H1 (cell line): ENCODE measurements at regions not wholly inside any gene's neighbourhood (a gene's known extent, or its start where the extent isn't known, plus 50 kb on each side); places are given as distances from the start of the nearest gene placed in this dataset.

ENCODE experiments used
- CTCF ChIA-PET: fragments of 300-600 bp; sonication (Branson Sonifier 250); formaldehyde crosslinking; loops from one replicate; lab custom pipeline; 2021; ENCODE audit not compliant: partially characterized antibody; lab: Charles Lee
- POLR2A ChIA-PET: fragments of 300-600 bp; sonication (Branson Sonifier 250); formaldehyde crosslinking; loops from one replicate; lab custom pipeline; 2021; ENCODE audit warnings: inconsistent platforms; ENCODE audit not compliant: partially characterized antibody; lab: Charles Lee
- DNase-seq, 2 experiments: peaks; one replicate each; pipeline versions ENCODE4 v3.0.0 to v3.0.0-alpha.2; 2010 to 2022; ENCODE audit warnings: low spot score in 2 of 2, low read depth in 1 of 2, mixed read lengths in 1 of 2
- FAIRE-seq: peaks from 2 replicates; lab custom pipeline; 2011; peaks lifted over from hg19 to GRCh38; lab: Jason Lieb, UNC
- H2AFZ ChIP-seq: 2 replicates; pipeline ENCODE4 v1.8.1; 2012; ENCODE audit warnings: low read length, inconsistent platforms
- H2AK5ac ChIP-seq: 2 replicates; pipeline ENCODE4 v1.6.1; 2013; ENCODE audit warnings: low read depth, low read length
- H2BK120ac ChIP-seq: replicated peaks from 2 replicates; pipeline ENCODE3; 2013; ENCODE audit warnings: low read depth, low read length, inconsistent platforms
- H2BK12ac ChIP-seq: 2 replicates; pipeline ENCODE4 v1.6.1; 2013; ENCODE audit warnings: low read depth, low read length
- H2BK15ac ChIP-seq: 2 replicates; pipeline ENCODE4 v1.6.1; 2013; ENCODE audit warnings: low read length
- H2BK20ac ChIP-seq: 2 replicates; pipeline ENCODE4 v1.6.1; 2013; ENCODE audit warnings: low read length
- H2BK5ac ChIP-seq: 2 replicates; pipeline ENCODE4 v1.6.1; 2013; ENCODE audit warnings: low read depth, low read length
- H3K14ac ChIP-seq: 2 replicates; pipeline ENCODE4 v1.6.1; 2013; ENCODE audit warnings: inconsistent platforms; ENCODE audit not compliant: insufficient read length
- H3K18ac ChIP-seq: 2 replicates; pipeline ENCODE4 v1.6.1; 2013; ENCODE audit warnings: low read length; ENCODE audit errors: extremely low read depth
- H3K23ac ChIP-seq: 2 replicates; pipeline ENCODE4 v1.6.1; 2013; ENCODE audit warnings: inconsistent platforms; ENCODE audit not compliant: insufficient read length
- H3K23me2 ChIP-seq: 2 replicates; pipeline ENCODE4 v1.6.1; 2013; ENCODE audit warnings: low read depth, low read length
- H3K27ac ChIP-seq: 2 replicates; pipeline ENCODE4 v1.6.1; 2011; ENCODE audit warnings: low read depth, low read length, inconsistent platforms
- H3K27me3 ChIP-seq, 4 experiments: replicated peaks in 1 of 4; 1 replicate in 1 of 4; 2 replicates in 3 of 4; pipeline versions ENCODE4 v1.6.1 to v1.8.1; 2011 to 2013; ENCODE audit warnings: low read length in 3 of 4, mild to moderate bottlenecking in 3 of 4, inconsistent platforms in 2 of 4, mixed read lengths in 2 of 4, moderate library complexity in 1 of 4; ENCODE audit not compliant: control insufficient read depth in 3 of 4, insufficient read depth in 3 of 4; ENCODE audit errors: extremely low read depth in 1 of 4
- H3K36me3 ChIP-seq, 4 experiments: 2 replicates each; pipeline versions ENCODE4 v1.6.1 to v1.8.1; 2011 to 2013; ENCODE audit warnings: mild to moderate bottlenecking in 4 of 4, low read length in 3 of 4, moderate library complexity in 2 of 4, control low read depth in 1 of 4, inconsistent platforms in 1 of 4; ENCODE audit not compliant: insufficient read depth in 4 of 4, control insufficient read depth in 2 of 4
- H3K4ac ChIP-seq: replicated peaks from 2 replicates; pipeline ENCODE3; 2013; ENCODE audit warnings: low read length, low read depth, mixed read lengths, inconsistent platforms; ENCODE audit not compliant: insufficient read length
- H3K4me1 ChIP-seq, 4 experiments: replicated peaks in 1 of 4; 1 replicate in 1 of 4; 2 replicates in 3 of 4; pipeline versions ENCODE4 v1.6.1 to v1.8.1; 2011 to 2013; ENCODE audit warnings: low read length in 3 of 4, inconsistent platforms in 2 of 4, mixed read lengths in 1 of 4; ENCODE audit not compliant: insufficient read depth in 4 of 4, control insufficient read depth in 3 of 4
- H3K4me2 ChIP-seq, 2 experiments: 2 replicates each; pipeline versions ENCODE4 v1.6.1 to v1.8.1; 2011 to 2013; ENCODE audit warnings: low read depth in 2 of 2, low read length in 2 of 2, control low read depth in 1 of 2, inconsistent platforms in 1 of 2, mild to moderate bottlenecking in 1 of 2; ENCODE audit not compliant: insufficient read depth in 1 of 2
- H3K4me3 ChIP-seq, 4 experiments: fragments of 200-600, 300-600 bp in 1 of 4; sonication (generic), shearing (Covaris generic), sonication (Bioruptor Twin) in 1 of 4; 2 replicates each; pipeline versions ENCODE4 v1.5.1 to v1.8.1; 2011 to 2016; ENCODE audit warnings: low read length in 4 of 4, low read depth in 3 of 4, control low read depth in 2 of 4, inconsistent platforms in 2 of 4, mild to moderate bottlenecking in 2 of 4, mixed read lengths in 1 of 4, moderate library complexity in 1 of 4; ENCODE audit not compliant: insufficient read depth in 2 of 4; ENCODE audit errors: extremely low read depth in 1 of 4
- H3K56ac ChIP-seq: replicated peaks from 2 replicates; pipeline ENCODE3; 2013; ENCODE audit warnings: low read depth, mild to moderate bottlenecking, mixed read lengths, low read length, inconsistent platforms; ENCODE audit not compliant: insufficient read length
- H3K79me1 ChIP-seq: 2 replicates; pipeline ENCODE4 v1.6.1; 2013; ENCODE audit warnings: low read depth, low read length, control low read depth
- H3K79me2 ChIP-seq, 2 experiments: 2 replicates each; pipeline versions ENCODE4 v1.6.1 to v1.8.1; 2012 to 2013; ENCODE audit warnings: low read length in 2 of 2, mild to moderate bottlenecking in 2 of 2, inconsistent platforms in 1 of 2; ENCODE audit not compliant: insufficient read depth in 2 of 2, control insufficient read depth in 1 of 2
- H3K9ac ChIP-seq, 4 experiments: replicated peaks in 1 of 4; 1 replicate in 1 of 4; 2 replicates in 3 of 4; pipeline versions ENCODE4 v1.6.1 to v1.8.1; 2011 to 2013; ENCODE audit warnings: low read depth in 3 of 4, low read length in 3 of 4, control low read depth in 2 of 4, mild to moderate bottlenecking in 2 of 4, moderate library complexity in 2 of 4, inconsistent platforms in 1 of 4; ENCODE audit errors: extremely low read depth in 1 of 4
- H3K9me3 ChIP-seq, 2 experiments: 2 replicates each; pipeline versions ENCODE4 v1.6.1 to v1.8.1; 2012 to 2013; ENCODE audit warnings: mild to moderate bottlenecking in 2 of 2, moderate library complexity in 2 of 2, control low read depth in 1 of 2, inconsistent platforms in 1 of 2, low read depth in 1 of 2, low read length in 1 of 2, mixed read lengths in 1 of 2; ENCODE audit not compliant: insufficient read depth in 2 of 2
- H4K20me1 ChIP-seq, 2 experiments: replicated peaks in 1 of 2; 2 replicates each; pipeline versions ENCODE3 to v1.8.1; 2011 to 2013; ENCODE audit warnings: inconsistent platforms in 2 of 2, low read length in 2 of 2, mild to moderate bottlenecking in 1 of 2; ENCODE audit not compliant: insufficient read depth in 2 of 2, control insufficient read depth in 1 of 2
- H4K5ac ChIP-seq: 2 replicates; pipeline ENCODE4 v1.6.1; 2013; ENCODE audit warnings: low read length, low read depth, mixed read lengths, inconsistent platforms; ENCODE audit not compliant: insufficient read length
- H4K8ac ChIP-seq: 2 replicates; pipeline ENCODE4 v1.8.0; 2013; ENCODE audit warnings: mild to moderate bottlenecking, moderate library complexity, low read length, inconsistent platforms; ENCODE audit not compliant: insufficient read depth; ENCODE audit errors: extremely low read depth
- H4K91ac ChIP-seq: replicated peaks from 2 replicates; pipeline ENCODE3; 2013; ENCODE audit warnings: low read length, mixed read lengths, inconsistent platforms; ENCODE audit not compliant: insufficient read length
- EP300 ChIP-seq, 2 experiments: IDR thresholded peaks; 1 replicate in 1 of 2; 2 replicates in 1 of 2; pipeline ENCODE4 v1.6.1; 2011 to 2012; ENCODE audit warnings: low read depth in 2 of 2, low read length in 2 of 2, mild to moderate bottlenecking in 2 of 2, borderline replicate concordance in 1 of 2, inconsistent platforms in 1 of 2, moderate library complexity in 1 of 2
- EZH2 ChIP-seq: fragments of 200-600 bp; sonication (generic); IDR thresholded peaks from 2 replicates; pipeline ENCODE4 v1.7.1; 2012; ENCODE audit warnings: low read depth, mild to moderate bottlenecking, moderate library complexity, low read length, inconsistent platforms; ENCODE audit not compliant: severe bottlenecking
- HDAC2 ChIP-seq, 2 experiments: fragments of 300-600 bp in 1 of 2; sonication (generic) in 1 of 2; IDR thresholded peaks; 2 replicates each; pipeline ENCODE4 v1.6.1; 2011 to 2012; ENCODE audit warnings: low read depth in 2 of 2, low read length in 2 of 2, mild to moderate bottlenecking in 2 of 2, moderate library complexity in 2 of 2, borderline replicate concordance in 1 of 2, inconsistent platforms in 1 of 2
- HDAC6 ChIP-seq: IDR thresholded peaks from one replicate; pipeline ENCODE4 v1.7.1; 2012; ENCODE audit warnings: low read depth, mild to moderate bottlenecking, inconsistent platforms, low read length, moderate library complexity
- KDM5A ChIP-seq: fragments of 200-600 bp; IDR thresholded peaks from 2 replicates; pipeline ENCODE4 v1.7.1; 2012; ENCODE audit warnings: mild to moderate bottlenecking, low read length, inconsistent platforms, mixed read lengths
- RAD21 ChIP-seq, 2 experiments: IDR thresholded peaks in 1 of 2; conservative IDR thresholded peaks in 1 of 2; 2 replicates each; pipeline ENCODE4 v1.6.1; 2011; ENCODE audit warnings: low read depth in 2 of 2, low read length in 2 of 2, improper control_type of control experiment in 1 of 2, inconsistent platforms in 1 of 2, mild to moderate bottlenecking in 1 of 2, moderate library complexity in 1 of 2
- RNF2 ChIP-seq: fragments of 200-900, 300-1000 bp; sonication (generic); IDR thresholded peaks from 2 replicates; pipeline ENCODE4 v1.7.1; 2016; ENCODE audit warnings: borderline replicate concordance, low read depth, mild to moderate bottlenecking, antibody characterized with exemption, low read length; ENCODE audit not compliant: poor library complexity, severe bottlenecking; ENCODE audit errors: missing control alignments
- SIRT6 ChIP-seq: IDR thresholded peaks from one replicate; pipeline ENCODE4 v1.7.1; 2012; ENCODE audit warnings: low read length, inconsistent platforms
- TAF7 ChIP-seq: optimal IDR thresholded peaks from 2 replicates; pipeline ENCODE3; 2011; ENCODE audit warnings: low read depth, mild to moderate bottlenecking, inconsistent platforms, low read length, moderate library complexity, borderline replicate concordance
- WGBS, 2 experiments: shearing (Covaris generic) in 1 of 2; methylation state at CpG; one replicate each; pipeline versions ENCODE4 v1.1.6 to v1.1.7; 2013 to 2015; ENCODE audit warnings: low lambda C conversion rate in 2 of 2, mixed read lengths in 2 of 2, inconsistent platforms in 1 of 2, low coverage in 1 of 2, missing lambda C conversion rate in 1 of 2; ENCODE audit not compliant: insufficient replicate concordance in 2 of 2, insufficient coverage in 1 of 2, insufficient read length in 1 of 2; ENCODE audit errors: extremely low coverage in 1 of 2, missing lambda C conversion rate in 1 of 2; 5-methylcytosine and 5-hydroxymethylcytosine counted together
- TF ChIP-seq, protein P1 (sequence below): IDR thresholded peaks from 2 replicates; pipeline ENCODE4 v1.6.1; 2011; ENCODE audit warnings: low read depth, mild to moderate bottlenecking, low read length; ENCODE audit not compliant: insufficient read depth
- TF ChIP-seq, protein P2 (sequence below): IDR thresholded peaks from 2 replicates; pipeline ENCODE4 v1.6.1; 2012; ENCODE audit warnings: inconsistent platforms

DNA sequence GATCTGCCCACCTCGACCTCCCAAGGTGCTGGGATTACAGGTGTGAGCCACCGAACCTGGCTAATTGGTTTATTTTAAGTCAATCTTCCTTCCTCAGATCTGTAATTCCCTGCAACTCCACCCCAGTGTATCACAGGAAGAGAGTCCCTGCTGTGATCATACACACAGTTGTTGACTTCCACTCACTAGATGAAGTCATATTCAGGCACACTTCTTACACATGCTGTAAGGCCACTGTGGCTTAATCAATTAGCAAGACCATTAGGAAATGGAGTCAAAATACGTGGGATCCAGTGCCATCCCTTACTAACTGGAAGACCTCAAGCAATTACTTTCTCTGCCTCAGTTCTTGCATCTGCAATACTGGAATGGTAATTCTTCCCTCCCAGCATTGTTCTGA lies 66.1 kb upstream of the PAX2 start:
- Histone ChIP-seq H2BK20ac (no peak overlapping the region), H3K56ac (no peak overlapping the region), H3K18ac (no peak overlapping the region), H3K4me1 (peaks cover 3 to 11% (median 5%) of the 10 kb centered on the region in 4 experiments; a peak in 6 of 7 replicates), H2BK5ac (no peak overlapping the region), H3K4me3 (no peak overlapping the region), H3K27me3 (peaks cover 15 to 53% (median 43%) of the 10 kb centered on the region in 4 experiments), H3K14ac (no peak overlapping the region), H3K27ac (no peak overlapping the region), H4K20me1 (peaks cover 0 to 8% of the 10 kb centered on the region in 2 experiments), H3K23ac (no peak overlapping the region), H2BK12ac (no peak overlapping the region), H3K36me3 (no peaks in the 10 kb centered on the region), H2BK120ac (no peak overlapping the region), H4K91ac (no peak overlapping the region), H3K79me2 (no peaks in the 10 kb centered on the region), H3K9ac (no peak overlapping the region), H3K9me3 (no peaks in the 10 kb centered on the region), H4K8ac (no peak overlapping the region), H3K23me2 (peaks cover 6% of the 10 kb centered on the region; the same call in 1 of the 2 replicates), H2AK5ac (no peak overlapping the region), H2AFZ (no peak overlapping the region), H3K4ac (no peak overlapping the region), H4K5ac (no peak overlapping the region), H2BK15ac (no peak overlapping the region), H3K4me2 (no peak overlapping the region), H3K79me1 (no peaks in the 10 kb centered on the region)
- POLR2A ChIA-PET, result no interaction called here
- no peak for DNase-seq
- CTCF ChIA-PET, result interaction anchor here (0.6 to 6.2 kb wide), 8 partner anchors 8 to 377 kb away, joined by 3 to 27 read pairs (median 6); no protein-coding TSS in a partner anchor
- 60% methylated on average over 3 of the region's 3 CpGs; no CpG with 5 or more reads in 1 of the 2 experiments for WGBS, 2 experiments
- FAIRE-seq, result no peak
- TF ChIP-seq RNF2, result no peak
- no peak for TF ChIP-seq HDAC6
- TF ChIP-seq KDM5A, result no peak
- TF ChIP-seq TAF7, result no peak
- TF ChIP-seq RAD21 (IDR thresholded peaks at IDR 0.05 in 1 of 2, conservative IDR thresholded peaks at IDR 0.05 in 1 of 2; ENCODE audit: low read depth in 2 of 2, low read length in 2 of 2), result no peak
- TF ChIP-seq HDAC2 (IDR thresholded peaks at IDR 0.05; ENCODE audit: borderline replicate concordance in 1 of 2, low read depth in 2 of 2, low read length in 2 of 2), result no peak
- no peak for TF ChIP-seq EZH2
- TF ChIP-seq, protein P1, sequence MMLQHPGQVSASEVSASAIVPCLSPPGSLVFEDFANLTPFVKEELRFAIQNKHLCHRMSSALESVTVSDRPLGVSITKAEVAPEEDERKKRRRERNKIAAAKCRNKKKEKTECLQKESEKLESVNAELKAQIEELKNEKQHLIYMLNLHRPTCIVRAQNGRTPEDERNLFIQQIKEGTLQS, result no peak
- no peak for TF ChIP-seq EP300 (IDR thresholded peaks at IDR 0.05; ENCODE audit: borderline replicate concordance in 1 of 2, low read depth in 2 of 2, low read length in 2 of 2)
- TF ChIP-seq, protein P2, sequence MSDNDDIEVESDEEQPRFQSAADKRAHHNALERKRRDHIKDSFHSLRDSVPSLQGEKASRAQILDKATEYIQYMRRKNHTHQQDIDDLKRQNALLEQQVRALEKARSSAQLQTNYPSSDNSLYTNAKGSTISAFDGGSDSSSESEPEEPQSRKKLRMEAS, result no peak
- no peak for TF ChIP-seq SIRT6
